HG03571 (cell line): ENCODE measurements at regions not wholly inside any gene's neighbourhood (a gene's known extent, or its start where the extent isn't known, plus 50 kb on each side); places are given as distances from the start of the nearest gene placed in this dataset.

Experiments
- ATAC-seq: cut with Tn5 transposase; IDR thresholded peaks from one replicate; pipeline ENCODE4 v1.9.1; 2021; ENCODE audit not compliant: unreplicated experiment

DNA sequence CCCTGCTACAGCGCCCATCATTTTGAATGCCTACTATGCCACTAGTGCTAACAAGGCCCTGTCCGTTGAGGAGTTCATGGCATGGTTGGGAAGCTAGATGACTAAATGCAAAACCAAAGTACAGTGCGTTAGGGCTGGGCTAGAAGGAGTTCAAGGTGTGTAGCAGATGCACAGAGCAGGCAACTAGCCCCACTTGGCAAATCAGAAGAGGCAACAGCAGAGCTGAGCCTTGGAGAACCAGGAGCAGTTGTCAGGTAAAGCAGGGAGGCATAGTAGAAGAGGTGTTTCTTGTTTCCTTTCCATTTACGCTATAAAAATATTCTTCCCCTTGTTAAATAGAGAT is 146.6 kb upstream of the CPEB2 start:
- ATAC-seq: no peak

DNA sequence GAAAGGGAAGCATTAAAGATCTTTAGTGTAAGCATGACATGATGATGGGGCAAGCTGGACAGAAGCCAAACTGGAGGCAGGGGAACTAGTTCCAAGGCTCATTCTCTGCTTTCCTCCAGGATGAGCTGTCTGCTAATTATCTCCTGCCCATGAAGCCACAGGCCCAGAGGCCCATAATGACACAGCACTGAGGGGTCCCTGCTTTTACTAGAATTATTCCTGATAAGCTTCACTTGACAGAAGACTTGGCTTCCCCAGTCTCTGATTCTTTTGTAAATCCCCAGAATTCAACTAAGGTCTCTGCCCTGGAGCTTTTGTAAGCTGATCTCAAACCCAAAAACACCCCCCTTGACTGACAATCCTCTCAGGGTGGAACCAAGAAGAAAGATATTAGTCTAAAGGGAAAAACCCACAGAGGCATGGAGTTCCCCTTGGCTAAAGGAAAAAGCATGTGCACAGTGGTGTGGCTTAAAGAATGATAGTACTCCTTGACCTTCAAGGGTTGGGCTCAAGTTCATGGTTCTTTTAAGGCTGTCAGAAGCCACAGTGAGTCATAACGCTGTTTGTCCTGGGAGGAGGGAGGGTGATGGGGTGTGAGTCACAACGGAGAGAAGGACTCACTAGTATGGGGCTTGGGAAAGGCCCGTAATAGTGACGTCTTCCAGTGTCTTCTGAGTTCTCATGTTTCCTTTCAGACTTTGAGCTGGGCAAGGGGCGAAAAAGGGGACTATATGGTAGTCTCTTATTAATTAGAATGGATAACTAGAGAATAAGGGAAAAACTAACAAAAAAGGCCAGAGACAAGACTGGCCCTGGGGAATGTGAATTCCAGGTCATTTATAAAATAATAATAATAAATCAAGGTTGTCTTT is 146.0 kb upstream of the CPEB2 start:
- peak; percentile 96 for ATAC-seq

GRCh38 chr4:14856934-14857235 is 145.4 kb upstream of the CPEB2 start:
- ATAC-seq: no peak

GRCh38 chr4:14857475-14857874 is 144.8 kb upstream of the CPEB2 start:
- ATAC-seq: no peak

GRCh38 chr4:14857981-14858380 is 144.3 kb upstream of the CPEB2 start:
- no peak for ATAC-seq

- ATAC-seq: no peak
These were observed 139.4 kb upstream of the CPEB2 start for GRCh38 chr4:14862891-14863290.

GRCh38 chr4:14863418-14864364 is 138.6 kb upstream of the CPEB2 start:
- no peak for ATAC-seq

DNA sequence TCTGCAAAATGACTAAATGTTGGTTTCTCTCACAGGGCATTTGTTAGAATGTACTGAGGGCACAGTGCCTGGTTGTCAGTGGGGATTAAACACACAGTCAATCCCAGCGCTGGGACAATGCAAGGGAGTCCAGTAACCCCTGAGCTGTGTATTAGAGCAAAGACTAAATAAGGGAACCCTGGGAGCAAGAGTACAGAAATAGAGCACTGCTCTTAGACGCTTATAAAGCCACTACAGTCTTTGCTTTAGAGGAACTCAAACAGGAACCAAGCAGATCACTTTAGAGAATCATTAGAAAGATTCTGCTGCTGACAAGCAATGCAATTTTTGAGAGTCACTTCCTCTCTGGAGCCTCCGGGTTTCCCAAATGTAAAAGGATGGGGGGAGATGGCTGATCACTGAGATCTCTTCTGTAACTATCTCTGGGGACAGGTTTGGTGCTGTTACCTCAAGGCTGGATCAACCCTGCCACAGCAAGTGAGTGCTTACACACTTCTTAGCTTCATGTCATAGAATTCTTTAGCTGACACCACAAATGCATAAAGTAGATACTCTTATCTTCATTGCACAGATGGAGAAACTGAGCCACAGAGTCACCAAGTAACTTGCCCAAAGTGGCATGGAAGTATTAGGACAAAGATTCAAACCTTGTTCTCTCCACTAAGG is 137.8 kb upstream of the CPEB2 start:
- ATAC-seq: no peak

DNA sequence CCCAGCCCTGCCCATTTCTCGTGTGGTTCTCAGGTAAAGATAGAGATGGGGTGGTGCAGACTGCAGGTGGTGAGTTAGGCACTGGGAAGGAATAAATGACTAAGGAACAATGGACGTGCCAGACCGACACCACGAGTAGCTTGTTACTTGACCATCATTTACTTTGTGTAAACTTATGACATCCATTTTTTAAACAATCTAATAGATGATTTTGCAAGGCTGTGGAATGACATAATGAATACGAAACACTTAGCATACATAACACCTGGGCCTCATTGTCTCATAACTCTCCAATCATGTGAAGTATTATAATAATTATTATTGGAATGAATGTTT is 137.3 kb upstream of the CPEB2 start:
- no peak for ATAC-seq

- ATAC-seq: no peak
These were observed 136.5 kb upstream of the CPEB2 start for GRCh38 chr4:14865804-14866203.

- ATAC-seq: no peak
These were observed 134.4 kb upstream of the CPEB2 start for GRCh38 chr4:14867847-14868246.

GRCh38 chr4:14868426-14869395 is 133.6 kb upstream of the CPEB2 start:
- ATAC-seq: peak; percentile 41

- no peak for ATAC-seq
These were observed 130.4 kb upstream of the CPEB2 start for GRCh38 chr4:14871676-14872430.

- peak; percentile 45 for ATAC-seq
These were observed 127.3 kb upstream of the CPEB2 start for GRCh38 chr4:14874990-14875389.

GRCh38 chr4:14877246-14878225 is 124.7 kb upstream of the CPEB2 start:
- ATAC-seq: peak; percentile 33

DNA sequence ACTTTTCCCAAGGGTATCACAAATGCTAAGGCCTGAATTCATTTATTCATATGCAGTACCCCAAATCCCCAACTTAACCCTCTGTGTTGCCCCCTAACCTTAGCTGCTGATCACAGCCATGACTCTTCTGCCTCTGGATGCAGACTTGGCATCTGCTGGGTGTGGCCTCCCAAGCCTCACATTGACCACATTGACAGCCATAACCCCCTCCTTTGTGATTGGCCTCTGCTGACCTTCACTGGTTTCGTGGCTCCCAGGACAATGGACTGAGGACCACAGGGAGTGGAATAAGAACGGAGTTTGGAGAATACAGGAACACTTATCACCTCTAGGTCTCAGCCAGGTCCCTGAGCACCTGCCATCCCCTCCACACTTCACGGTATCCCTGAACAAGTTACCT is 123.6 kb upstream of the CPEB2 start:
- ATAC-seq: no peak

DNA sequence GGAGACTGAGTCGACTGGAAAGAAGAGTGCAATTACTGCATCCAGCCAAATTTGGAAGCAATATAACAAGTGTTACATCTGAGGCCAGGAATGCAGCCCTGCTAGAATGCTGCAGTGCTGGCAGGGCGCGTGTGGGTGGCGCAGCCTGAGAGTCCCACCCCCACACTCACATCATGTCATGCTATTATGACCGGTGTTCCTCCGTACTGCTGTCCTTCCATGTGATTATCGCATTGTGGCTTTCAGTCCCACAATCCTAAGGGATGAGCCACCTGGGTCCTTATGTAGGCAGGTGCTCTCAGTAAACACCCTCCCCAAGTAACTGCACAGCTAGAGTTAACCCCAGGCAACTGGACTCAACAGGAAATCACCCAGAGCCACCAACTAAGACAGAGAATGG is 122.6 kb upstream of the CPEB2 start:
- no peak for ATAC-seq

DNA sequence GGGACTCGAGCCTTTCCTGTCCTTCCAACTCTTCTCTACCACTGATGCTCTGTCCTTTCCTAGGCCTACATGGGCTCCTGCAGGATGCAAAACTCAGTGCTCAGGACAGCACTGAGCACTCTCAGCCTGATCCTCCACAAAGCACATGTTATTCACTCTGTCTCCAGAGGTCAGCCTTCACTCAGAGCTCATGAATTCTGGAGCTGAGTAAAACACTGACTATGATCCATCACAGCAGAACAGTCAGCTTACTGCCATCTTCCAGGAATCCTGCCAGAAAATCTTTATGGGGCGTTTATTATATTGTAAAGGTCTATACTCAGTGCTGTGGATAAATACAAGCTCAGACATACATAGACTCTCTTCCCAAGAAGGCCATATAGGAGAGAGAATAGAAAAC is 121.5 kb upstream of the CPEB2 start:
- ATAC-seq: no peak

DNA sequence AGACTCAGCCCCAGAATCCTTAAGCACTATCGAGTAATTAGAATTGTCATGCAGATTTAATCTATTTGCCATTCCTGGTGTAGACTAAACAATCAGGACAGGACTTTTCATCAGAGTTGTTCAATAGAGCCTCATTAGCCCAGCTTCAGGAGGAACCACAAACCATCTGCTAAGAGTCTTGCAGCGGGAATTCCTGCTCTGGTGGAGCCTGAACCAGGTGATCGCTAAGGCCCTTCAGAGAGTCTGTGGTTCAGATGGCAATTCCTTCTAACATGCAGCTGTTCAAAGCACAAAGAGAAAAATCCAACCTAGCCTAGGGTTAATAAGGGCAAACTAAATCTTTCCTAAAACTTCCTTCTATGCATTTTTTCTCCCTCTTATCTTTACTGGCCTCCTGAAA is 119.1 kb upstream of the CPEB2 start:
- ATAC-seq: no peak
